Activated CD4-positive, alpha-beta T cell treated with anti-CD3 and anti-CD28 coated beads, Interleukin-10, Interleukin-2, amounts not matched to agents 100 ng/mL and 50 ng/mL, durations not matched to agents 16 hours and 8 hours (primary cell): ENCODE measurements at regions not wholly inside any gene's neighbourhood (a gene's known extent, or its start where the extent isn't known, plus 50 kb on each side); places are given as distances from the start of the nearest gene placed in this dataset.
"Not testable (repeated sequence)": the region's sequence is repeated elsewhere in the genome, so short reads cannot be mapped to it uniquely, and the experiment has no call there.

Source experiments
- DNase-seq: peaks from one replicate; pipeline ENCODE4 v3.0.0-alpha.2; 2020

DNA sequence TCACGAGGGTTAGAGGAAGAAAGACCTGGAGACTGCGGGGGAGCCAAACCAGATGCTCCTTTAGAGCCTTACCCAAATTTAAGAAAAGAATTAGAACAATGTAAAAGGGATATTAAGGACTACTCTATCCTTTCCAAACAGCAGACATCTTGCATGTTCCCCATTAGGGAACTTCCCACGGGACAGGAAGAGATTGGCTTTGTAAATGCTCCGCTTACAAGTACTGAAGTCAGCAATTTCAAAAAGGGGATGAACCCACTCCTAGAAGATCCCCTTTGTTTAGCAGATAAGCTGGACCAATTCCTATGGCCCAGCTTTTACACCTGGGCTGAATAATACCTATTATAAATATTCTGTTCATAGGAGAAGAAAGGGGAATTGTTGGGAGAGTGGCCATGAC is 74.2 kb downstream of the APOBEC1 start:
- DNase-seq = no peak

DNA sequence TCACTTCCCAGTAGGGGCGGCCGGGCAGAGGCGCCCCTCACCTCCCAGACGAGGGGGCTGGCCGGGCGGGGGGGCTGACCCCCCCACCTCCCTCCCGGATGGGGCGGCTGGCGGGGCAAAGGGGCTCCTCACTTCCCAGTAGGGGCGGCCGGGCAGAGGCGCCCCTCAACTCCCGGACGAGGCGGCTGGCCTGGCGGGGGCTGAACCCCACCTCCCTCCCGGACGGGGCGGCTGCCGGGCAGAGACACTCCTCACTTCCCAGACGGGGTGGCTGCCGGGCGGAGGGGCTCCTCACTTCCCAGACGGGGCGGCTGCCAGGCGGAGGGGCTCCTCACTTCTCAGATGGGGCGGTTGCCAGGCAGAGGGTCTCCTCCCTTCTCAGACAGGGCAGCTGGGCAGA is 75.6 kb downstream of the APOBEC1 start:
- not testable (repeated sequence) for DNase-seq

DNA sequence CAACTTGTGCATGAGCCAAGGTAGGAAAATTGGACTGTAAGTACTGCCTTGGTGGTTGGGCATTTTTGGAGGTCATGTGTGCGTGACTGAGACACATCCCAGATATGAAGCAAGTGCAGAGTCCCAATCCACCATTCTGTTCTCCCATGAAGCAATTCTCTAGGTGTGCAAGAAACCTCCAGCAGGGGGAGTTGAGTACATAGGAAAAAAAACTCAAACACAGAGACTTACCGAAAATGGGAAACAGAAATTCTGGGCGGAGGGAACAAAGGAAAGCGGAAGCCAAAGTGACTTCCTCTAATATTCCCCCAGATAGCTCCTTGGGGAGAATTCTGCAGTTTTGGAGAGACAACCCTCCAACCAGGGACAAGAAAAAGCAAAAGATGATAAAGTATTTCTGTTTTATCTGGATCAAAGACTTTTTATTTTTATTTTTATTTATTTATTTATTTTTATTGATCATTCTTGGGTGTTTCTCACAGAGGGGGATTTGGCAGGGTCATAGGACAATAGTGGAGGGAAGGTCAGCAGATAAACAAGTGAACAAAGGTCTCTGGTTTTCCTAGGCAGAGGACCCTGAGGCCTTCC is 76.9 kb downstream of the APOBEC1 start:
- peak; percentile 55 for DNase-seq

DNA sequence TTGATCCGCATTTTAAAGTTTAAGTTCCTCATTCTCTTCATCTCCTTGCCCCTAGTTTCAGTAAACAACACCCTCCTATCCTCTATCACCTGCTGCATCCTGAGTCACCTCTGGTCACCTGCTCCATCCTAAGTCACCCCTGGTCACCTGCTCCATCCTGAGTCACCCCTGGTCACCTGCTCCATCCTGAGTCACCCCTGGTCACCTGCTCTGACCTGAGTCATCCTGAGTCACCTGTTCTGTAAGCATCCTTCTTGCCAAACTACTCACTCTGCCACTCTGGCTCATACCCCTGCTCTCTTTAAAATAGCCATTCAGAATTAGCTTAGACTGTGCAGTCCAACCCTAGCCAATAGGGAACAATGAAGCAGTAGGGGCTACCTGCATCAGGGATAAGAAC is 80.6 kb upstream of the CD163 start:
- not testable (repeated sequence) for DNase-seq

DNA sequence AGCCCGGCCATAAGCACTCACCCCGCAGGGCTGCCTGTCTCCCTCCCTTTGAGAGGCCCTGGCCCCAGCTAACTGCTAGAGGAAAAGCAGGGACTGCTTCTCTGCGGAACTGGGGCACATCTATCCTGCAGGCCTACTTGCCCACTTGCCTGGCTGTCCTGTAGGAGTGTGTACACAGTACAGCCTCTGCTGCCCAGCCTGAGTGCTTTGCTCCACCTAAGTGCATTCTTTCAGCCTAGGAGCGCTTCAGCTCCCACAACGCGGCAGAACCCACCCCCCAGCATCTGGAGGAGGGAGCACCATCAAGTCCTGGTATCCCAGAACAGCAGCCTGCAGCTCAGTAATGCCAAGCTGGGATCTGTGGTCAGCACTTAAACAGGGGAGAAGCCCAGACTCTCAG is 79.9 kb upstream of the CD163 start:
- no peak for DNase-seq

DNA sequence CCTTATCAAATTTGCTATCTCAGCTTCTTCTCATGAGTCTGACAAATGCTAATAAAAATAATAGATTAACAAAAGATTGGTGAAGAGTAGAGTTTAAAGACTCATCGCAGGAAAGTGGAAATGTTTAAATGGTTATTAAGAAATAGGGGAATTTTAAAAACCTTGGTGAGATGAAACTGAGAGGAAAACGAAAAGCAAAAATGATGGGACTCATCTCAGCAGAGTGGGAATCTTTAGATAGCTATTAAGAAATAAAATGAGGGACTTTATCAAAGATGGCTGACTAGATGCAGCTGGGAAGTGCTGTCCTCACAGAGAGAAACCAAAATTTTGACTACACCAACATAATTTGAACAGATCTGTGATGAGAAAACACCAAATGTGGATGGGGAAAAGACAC is 79.2 kb upstream of the CD163 start:
- DNase-seq = no peak

DNA sequence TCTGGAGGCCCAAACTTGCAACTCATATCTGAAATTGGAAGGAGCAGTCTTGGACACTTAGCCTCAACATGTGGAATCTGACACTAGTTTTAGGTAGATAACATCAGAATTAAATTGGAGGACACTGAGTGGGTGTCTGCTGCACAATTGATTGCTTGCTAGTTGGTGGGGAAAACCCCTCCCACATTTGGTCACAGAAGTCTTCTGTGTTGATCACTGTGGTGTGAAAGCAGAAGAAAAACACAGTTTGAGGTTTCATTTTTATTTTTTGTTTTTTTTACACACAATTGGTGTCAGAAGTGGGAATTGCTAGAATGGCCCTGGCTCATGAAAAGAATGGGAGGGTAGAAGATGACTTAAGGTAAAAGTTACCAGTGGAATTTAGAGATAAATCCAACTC is 78.0 kb upstream of the CD163 start:
- no peak for DNase-seq

DNA sequence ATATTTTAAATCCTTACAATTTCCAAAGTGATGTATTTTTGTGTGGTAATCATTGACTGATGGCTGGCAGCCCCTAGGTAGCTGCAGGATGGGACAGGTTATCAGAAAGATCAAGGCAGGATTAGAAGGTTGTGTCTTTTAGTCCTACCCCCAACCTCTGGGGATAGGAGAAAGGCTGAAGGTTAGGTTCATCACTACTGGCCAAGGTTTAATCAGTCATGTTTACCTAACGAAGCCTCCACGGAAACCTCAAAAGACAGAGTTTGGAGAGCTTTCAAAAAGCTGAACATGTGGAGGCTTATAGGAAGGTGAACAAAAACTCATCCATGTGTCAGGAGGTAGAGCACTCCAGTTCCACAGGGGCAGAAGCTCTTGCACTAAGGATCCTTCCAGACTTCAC is 77.5 kb upstream of the CD163 start:
- no peak for DNase-seq

DNA sequence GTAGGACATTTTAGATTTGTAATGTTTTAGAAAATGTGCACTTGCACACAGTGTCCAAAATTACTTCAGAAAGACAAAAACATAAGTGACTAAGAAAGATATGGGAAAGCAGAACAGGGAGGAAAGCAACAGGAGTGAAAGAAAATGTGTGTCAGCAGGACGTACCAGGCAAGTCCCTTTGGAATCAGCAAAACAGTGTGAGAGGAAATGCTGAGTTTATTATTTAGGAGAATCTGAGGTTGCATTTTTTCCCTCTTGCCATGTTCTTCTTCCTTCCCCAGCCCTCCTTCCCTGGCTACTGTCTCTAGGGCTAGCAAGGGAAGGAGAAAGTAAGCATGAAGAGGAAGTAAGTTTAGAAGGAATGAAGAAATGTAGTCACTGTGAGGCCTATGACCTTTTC is 67.7 kb upstream of the CD163 start:
- no peak for DNase-seq

DNA sequence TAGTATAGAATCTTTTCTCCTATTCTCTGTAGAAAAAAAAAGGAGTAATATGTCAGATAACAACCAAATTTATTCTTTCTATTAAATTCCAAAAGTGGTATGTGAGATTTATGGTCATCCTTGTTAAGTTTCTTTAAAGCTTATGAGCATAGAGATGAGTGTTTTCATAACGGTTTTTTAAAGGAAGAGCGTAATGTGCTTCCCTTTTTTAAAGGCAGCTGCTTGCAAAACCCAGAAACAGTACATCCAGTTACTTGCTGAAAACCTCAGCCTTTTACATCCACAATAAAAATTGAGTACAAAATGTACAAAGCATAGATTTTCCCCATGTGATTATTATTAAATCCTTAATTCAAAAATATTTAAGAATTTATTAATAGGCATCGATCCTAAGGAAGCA is 53.6 kb upstream of the CD163 start:
- no peak for DNase-seq

DNA sequence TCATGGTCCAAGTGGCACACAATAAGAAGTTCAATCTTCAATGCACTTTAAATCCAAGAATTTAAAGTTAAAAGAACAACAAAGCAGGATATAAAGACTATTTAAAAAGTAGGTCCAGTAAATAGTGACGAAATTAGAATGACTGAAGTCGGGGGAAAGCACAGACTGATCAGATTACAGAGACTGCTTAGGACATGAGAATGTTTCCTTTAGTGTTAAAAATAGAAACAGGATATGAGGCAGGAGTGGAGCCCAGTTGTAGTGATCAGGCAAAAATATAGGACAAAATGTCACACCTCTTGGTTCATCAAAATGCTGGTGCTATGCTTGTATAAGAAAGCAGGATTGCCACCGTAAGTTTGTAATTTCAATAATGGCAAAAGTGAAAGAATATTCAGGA is 52.2 kb upstream of the CD163 start:
- DNase-seq = no peak

DNA sequence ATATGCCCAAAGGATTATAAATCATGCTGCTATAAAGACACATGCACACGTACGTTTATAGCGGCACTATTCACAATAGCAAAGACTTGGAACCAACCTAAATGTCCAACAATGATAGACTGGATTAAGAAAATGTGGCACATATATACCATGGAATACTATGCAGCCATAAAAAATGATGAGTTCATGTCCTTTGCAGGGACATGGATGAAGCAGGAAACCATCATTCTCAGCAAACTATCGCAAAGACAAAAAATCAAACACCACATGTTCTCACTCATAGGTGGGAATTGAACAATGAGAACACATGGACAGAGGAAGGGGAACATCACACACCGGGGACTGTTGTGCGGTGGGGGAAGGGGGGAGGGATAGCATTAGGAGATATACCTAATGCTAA is 51.3 kb upstream of the CD163 start:
- not testable (repeated sequence) for DNase-seq
